Activated CD4-positive, alpha-beta T cell treated with anti-CD3 and anti-CD28 coated beads, Interleukin-2, amount 10 ng/mL, durations not matched to agents 24 days and 14 days (primary cell): ENCODE measurements at regions not wholly inside any gene's neighbourhood (a gene's known extent, or its start where the extent isn't known, plus 50 kb on each side); places are given as distances from the start of the nearest gene placed in this dataset.
A peak's percentile ranks its signal among the peaks of the same experiment; 100 is the strongest.
"Not testable (repeated sequence)": the region's sequence is repeated elsewhere in the genome, so short reads cannot be mapped to it uniquely, and the experiment has no call there.

Experiments used
- DNase-seq: peaks from one replicate; pipeline ENCODE4 v3.0.0; 2022
- H3K27ac Mint-ChIP-seq: one replicate; pipeline ENCODE4 v1.8.0; 2022; ENCODE audit warnings: mild to moderate bottlenecking, mixed read lengths
- H3K27me3 Mint-ChIP-seq: one replicate; pipeline ENCODE4 v1.8.0; 2022; ENCODE audit warnings: mixed read lengths
- H3K36me3 Mint-ChIP-seq: one replicate; pipeline ENCODE4 v1.8.0; 2022; ENCODE audit warnings: low read depth, mild to moderate bottlenecking, mixed read lengths
- H3K4me1 Mint-ChIP-seq: one replicate; pipeline ENCODE4 v1.8.0; 2021; ENCODE audit warnings: mixed read lengths
- H3K4me3 Mint-ChIP-seq: one replicate; pipeline ENCODE4 v1.8.0; 2022; ENCODE audit warnings: mild to moderate bottlenecking, moderate library complexity, mixed read lengths
- H3K9me3 Mint-ChIP-seq: one replicate; pipeline ENCODE4 v1.8.0; 2021; ENCODE audit warnings: mixed read lengths
- intact Hi-C: fragments of 100-400 bp; cut with micrococcal nuclease; formaldehyde crosslinking; loops from one replicate; pipeline ENCODE4 v1.15.1; 2023

DNA sequence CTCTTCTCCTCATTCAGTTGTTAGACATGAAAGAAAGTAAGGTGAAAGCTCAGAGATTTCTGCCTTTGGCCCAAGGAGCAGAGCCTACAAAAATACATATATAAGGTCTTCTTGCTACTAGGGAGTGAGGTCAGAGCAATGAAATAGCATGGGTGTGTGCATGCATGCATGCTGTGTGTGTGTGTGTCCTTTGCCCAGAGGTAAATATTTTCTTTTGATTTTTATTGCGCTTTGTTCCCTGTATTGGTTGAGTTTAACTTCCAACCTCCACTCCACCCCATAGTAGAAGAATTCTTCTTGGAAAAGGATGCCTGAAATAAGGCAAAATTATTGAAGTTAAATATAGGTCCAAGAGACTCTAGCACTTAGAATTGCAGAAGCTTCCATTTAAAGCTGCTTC lies 248.0 kb upstream of the PTGER4 start:
- intact Hi-C loops = loop anchor here (10.0 kb wide), 1 partner anchor 487 kb away; no protein-coding TSS in a partner anchor
- Mint-ChIP-seq H3K4me1 (peaks cover 61% of the 10 kb centered on the region), H3K9me3 (peaks cover 10% of the 10 kb centered on the region), H3K27ac (no peak overlapping the region), H3K36me3 (peaks cover 3% of the 10 kb centered on the region), H3K4me3 (no peak overlapping the region), H3K27me3 (no peaks in the 10 kb centered on the region)
- DNase-seq = no peak

DNA sequence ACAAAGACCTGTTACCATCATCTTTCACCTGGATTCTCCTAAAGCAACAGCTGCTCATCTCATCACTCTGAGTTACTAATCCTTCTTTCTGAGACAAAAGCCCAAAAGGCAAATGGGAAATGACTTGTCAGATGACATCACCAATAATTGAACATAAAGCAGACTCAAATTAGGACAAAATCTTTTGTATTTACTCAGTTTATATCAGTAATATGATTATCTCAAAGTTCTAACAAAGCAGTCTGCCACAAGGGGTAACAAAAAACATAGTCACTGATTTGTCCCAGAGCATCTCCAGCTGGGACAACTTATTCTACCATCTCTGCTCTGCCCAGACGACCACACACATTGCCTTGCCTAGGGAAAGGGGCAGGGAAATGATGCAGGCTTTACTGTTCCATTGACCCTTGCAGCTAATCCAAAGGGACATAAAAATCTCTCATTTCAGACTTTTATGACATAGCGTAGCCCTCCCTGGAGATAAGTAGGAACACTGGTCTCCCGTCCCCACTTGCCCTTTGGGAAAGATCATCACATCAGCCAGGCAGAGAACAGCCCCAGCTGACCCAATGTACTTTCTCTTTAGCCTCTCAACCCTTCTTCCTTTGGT lies 249.5 kb upstream of the PTGER4 start:
- Mint-ChIP-seq H3K4me3 (peak overlapping the region; percentile 49), H3K4me1 (peaks cover 52% of the 10 kb centered on the region)

DNA sequence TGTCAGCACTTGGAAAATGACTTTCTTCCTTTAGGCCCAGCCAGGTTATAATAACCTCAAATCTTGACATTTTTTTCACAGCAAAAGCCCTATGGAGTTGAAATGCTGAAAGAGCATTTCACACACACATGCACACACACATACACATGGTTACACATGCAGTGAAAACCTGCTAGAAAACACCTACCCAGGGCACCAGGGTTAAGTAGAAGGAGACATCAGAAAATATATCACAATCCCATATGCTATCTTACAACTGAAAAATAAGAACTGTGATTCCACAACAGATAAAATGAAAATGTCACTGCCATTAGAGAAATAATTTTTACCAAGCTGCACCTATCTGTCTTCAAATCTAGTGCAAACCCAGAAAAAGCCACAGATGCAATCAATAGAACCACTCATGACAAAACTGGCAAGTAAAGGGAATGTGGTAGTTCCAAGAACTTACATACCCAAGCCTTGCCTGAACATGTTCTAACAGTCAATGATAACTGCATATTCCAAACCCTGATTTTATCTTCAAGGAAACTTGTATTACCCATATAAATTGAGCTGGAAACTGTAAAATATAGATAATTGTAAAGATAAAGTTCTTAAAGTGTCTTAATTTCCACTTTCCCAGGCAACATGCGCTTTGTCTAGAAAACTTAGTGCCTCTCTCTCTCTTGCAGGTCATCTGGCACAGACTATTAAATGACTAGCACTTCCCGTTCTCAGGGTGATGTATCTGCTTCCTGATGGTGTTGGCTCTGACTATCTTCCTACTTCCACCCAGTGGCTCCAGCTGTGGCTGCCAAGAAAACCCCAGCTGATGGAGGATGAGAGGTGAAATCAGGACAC lies 250.2 kb upstream of the PTGER4 start:
- Mint-ChIP-seq H3K9me3 (peaks cover 15% of the 10 kb centered on the region), H3K4me3 (peak overlapping the region; percentile 49), H3K27ac (peak overlapping the region; percentile 78), H3K36me3 (peaks cover 11% of the 10 kb centered on the region), H3K4me1 (peaks cover 45% of the 10 kb centered on the region), H3K27me3 (no peaks in the 10 kb centered on the region)
- peak; percentile 70 for DNase-seq
- intact Hi-C loops = loop anchor here (1.0 to 10.0 kb wide), 2 partner anchors 19 to 485 kb away; no protein-coding TSS in a partner anchor

More for the DNA sequence above, 249.5 kb upstream of the PTGER4 start:
- H3K27ac Mint-ChIP-seq = peak overlapping the region; percentile 78
- no peaks in the 10 kb centered on the region for H3K27me3 Mint-ChIP-seq
- intact Hi-C loops = loop anchor here (10.0 kb wide), 1 partner anchor 485 kb away; no protein-coding TSS in a partner anchor
- DNase-seq = no peak
- H3K36me3 Mint-ChIP-seq = peaks cover 10% of the 10 kb centered on the region
- H3K9me3 Mint-ChIP-seq = peaks cover 15% of the 10 kb centered on the region

DNA sequence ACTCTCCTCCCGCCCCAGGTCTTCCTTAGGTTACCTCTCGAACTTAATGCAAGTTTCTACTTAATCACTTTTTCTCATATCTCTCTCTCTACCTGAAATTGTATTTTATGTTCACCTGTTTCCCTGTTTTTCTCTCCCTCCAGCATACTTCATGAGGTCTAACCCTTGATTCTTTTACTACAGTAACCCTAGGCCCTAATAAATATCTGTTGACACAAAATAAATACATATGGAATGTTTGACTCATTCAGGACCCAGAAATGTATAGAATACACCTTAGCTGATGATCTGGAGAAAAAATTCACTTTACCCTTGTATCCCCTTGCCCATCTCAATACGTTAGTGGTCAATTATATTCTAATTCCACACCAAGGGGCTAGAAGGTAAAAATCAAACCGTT lies 250.9 kb upstream of the PTGER4 start:
- Mint-ChIP-seq H3K27ac (peak overlapping the region; percentile 72), H3K27me3 (no peaks in the 10 kb centered on the region), H3K4me1 (peaks cover 41% of the 10 kb centered on the region), H3K4me3 (peak overlapping the region; percentile 40), H3K9me3 (peaks cover 19% of the 10 kb centered on the region), H3K36me3 (peaks cover 13% of the 10 kb centered on the region)
- DNase-seq = no peak
- intact Hi-C loops = loop anchor here (1.0 kb wide), 1 partner anchor 19 kb away; no protein-coding TSS in a partner anchor

DNA sequence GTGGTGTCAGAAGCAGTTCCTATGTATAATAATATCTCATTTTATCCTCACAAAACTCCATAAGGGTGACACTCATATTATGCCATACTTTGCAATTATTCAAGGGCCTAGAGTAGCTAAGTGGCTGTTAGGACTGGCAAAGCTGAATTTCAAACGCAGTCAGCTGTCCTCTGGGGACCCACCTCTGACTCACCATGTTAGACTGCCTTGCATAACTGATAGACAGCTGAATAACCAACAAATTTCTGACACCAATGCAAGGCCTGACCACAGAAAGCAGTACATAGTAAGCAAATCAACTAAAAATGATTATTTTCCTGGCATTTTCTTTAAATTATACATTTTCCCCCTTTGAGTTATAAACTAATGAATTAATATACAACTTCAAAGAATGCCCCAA lies 251.6 kb upstream of the PTGER4 start:
- no peak for DNase-seq
- Mint-ChIP-seq H3K27ac (no peak overlapping the region), H3K27me3 (no peaks in the 10 kb centered on the region), H3K36me3 (peaks cover 13% of the 10 kb centered on the region), H3K4me3 (no peak overlapping the region), H3K9me3 (peaks cover 23% of the 10 kb centered on the region), H3K4me1 (peaks cover 37% of the 10 kb centered on the region)
- intact Hi-C loops = no loop called here

DNA sequence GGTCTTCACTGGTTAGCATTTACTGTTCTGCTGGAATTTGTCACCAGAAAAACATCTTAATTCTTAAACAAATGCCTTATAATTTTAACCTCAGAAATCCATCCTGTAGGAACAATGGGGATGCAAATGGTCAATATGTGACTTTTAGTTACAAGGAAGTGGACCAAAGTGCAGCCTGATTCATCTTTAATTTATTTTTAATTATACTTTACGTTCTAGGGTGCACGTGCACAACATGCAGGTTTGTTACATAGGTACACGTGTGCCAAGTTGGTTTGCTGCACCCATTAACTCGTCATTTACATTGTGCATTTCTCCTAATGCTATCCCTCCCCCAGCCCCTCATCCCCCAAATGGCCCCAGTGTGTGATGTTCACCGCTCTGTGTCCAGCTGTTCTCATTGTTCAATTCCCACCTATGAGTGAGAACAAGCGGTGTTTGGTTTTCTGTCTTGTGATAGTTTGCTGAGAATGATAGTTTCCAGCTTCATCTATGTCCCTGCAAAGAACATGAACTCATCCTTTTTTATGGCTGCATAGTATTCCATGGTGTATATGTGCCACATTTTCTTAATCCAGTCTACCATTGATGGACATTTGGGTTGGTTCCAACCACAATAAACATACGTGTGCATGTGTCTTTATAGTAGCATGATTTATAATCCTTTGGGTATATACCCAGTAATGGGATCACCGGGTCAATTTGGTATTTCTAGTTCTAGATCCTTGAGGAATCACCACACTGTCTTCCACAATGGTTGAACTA lies 262.5 kb upstream of the PTGER4 start:
- peaks cover 17% of the 10 kb centered on the region for H3K36me3 Mint-ChIP-seq
- H3K27me3 Mint-ChIP-seq, DNase-seq, intact Hi-C loops, H3K4me1 Mint-ChIP-seq, H3K27ac Mint-ChIP-seq, H3K4me3 Mint-ChIP-seq: not testable (repeated sequence)
- H3K9me3 Mint-ChIP-seq = peaks cover 47% of the 10 kb centered on the region

DNA sequence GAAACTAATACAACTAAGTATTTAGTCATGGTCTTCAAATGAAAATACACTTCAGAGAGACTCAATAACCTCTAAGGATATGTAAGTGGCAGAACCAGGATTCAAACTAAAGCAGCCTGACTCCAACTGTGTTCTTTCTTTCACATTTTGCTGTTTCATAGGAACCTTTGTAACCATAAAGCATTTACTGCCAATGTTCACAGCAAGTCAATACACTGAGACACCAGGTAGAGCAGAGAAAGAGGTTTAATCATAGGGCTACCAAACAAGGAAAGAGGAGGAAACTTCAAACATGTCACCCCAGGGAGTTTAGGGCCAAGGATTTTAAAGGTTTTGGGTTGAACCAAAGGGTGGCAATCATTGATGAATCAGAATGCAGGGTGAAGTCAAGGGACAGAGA lies 263.1 kb upstream of the PTGER4 start:
- H3K4me1 Mint-ChIP-seq = peaks cover 1% of the 10 kb centered on the region

DNA sequence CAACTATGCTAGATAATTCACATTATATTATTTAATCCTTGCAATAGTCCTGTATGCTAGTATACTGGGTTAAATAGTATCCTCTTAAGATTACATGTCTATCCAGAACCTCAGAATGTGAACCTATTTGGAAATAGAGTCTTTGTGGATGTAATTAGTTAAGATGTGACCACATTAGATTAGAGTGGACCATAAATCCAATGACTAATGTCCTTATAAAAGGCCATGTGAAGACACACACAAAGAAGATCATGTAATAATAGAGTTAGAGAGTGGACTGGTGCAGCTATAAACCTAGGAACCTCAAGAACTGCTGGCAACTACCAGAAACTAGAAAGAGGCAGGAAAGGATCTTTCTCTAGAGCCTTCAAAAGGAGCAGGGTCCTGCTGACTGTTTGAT lies 263.6 kb upstream of the PTGER4 start:
- H3K4me3 Mint-ChIP-seq = no peak overlapping the region
- no peak overlapping the region for H3K27ac Mint-ChIP-seq
- peaks cover 6% of the 10 kb centered on the region for H3K4me1 Mint-ChIP-seq
- H3K27me3 Mint-ChIP-seq = no peaks in the 10 kb centered on the region
- H3K36me3 Mint-ChIP-seq = peaks cover 9% of the 10 kb centered on the region
- DNase-seq = no peak
- intact Hi-C loops = no loop called here
- H3K9me3 Mint-ChIP-seq = peaks cover 42% of the 10 kb centered on the region

More for the DNA sequence above, 263.1 kb upstream of the PTGER4 start:
- no peak for DNase-seq
- Mint-ChIP-seq H3K9me3 (peaks cover 41% of the 10 kb centered on the region), H3K27ac (no peak overlapping the region), H3K27me3 (no peaks in the 10 kb centered on the region), H3K36me3 (peaks cover 11% of the 10 kb centered on the region), H3K4me3 (no peak overlapping the region)
- intact Hi-C loops = no loop called here

DNA sequence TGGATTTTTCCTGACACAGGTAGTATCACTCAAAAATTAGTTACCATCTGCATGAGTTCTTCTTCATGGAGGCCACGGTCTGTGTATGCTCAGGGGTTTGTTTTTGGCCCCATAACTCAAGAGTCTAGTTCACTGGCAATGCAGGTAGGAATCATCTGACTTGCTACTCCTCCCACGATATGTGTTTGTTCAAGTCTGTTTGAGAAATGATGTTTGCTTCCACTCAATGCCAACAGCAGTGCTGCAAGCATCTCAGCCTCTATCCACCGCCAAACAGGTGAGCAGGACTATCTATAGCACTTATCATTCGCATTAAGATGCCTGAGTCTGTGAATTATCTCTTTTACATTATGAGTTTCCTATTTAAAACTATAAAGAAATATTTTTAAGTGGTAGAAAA lies 264.8 kb upstream of the PTGER4 start:
- peaks cover 30% of the 10 kb centered on the region for H3K9me3 Mint-ChIP-seq
- H3K27ac Mint-ChIP-seq = no peak overlapping the region
- H3K36me3 Mint-ChIP-seq = peaks cover 3% of the 10 kb centered on the region
- intact Hi-C loops = no loop called here
- no peak for DNase-seq
- H3K27me3 Mint-ChIP-seq = no peaks in the 10 kb centered on the region
- peaks cover 17% of the 10 kb centered on the region for H3K4me1 Mint-ChIP-seq
- no peak overlapping the region for H3K4me3 Mint-ChIP-seq

DNA sequence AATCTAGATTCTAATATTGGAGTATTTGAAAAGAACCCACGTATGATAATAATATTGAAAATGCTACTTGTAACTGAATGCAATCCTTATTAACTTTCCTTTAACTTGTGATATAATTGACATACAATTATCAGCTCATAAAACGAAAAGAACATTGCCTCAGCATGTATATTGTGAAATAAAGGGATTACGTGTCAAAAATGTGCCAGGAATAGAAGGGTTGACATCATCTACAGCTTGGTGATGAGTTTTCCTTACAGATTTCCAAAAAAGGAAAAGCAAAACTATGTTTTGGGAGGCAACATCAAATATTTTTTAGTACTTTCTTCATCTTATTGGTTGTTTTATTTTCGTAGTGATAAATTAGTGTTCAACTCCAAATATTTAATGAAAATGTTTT lies 266.0 kb upstream of the PTGER4 start:
- intact Hi-C loops = no loop called here
- peaks cover 21% of the 10 kb centered on the region for H3K9me3 Mint-ChIP-seq
- H3K4me3 Mint-ChIP-seq = no peak overlapping the region
- peaks cover under 1% of the 10 kb centered on the region for H3K36me3 Mint-ChIP-seq
- H3K27me3 Mint-ChIP-seq = no peaks in the 10 kb centered on the region
- H3K4me1 Mint-ChIP-seq = peaks cover 23% of the 10 kb centered on the region
- no peak for DNase-seq
- no peak overlapping the region for H3K27ac Mint-ChIP-seq

DNA sequence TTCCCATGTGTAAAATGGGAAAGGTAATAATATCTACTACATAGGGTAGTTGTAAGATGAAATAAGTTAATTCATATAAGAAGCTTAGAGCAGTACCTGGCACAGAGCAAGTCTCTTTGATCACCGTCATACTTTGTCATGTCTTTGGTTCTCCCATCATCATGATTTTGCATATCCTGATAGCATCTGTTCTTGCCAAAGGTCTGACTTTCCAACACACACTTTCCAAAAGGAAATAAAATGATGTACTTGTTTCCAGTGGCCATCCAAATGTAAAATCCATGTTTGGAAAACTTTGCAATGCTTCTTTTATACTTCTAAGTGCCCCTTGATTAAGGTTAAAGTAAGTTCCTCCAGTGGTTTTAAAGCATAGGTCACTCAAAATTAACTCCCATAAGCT lies 266.9 kb upstream of the PTGER4 start:
- Mint-ChIP-seq H3K4me1 (peaks cover 30% of the 10 kb centered on the region), H3K27me3 (no peaks in the 10 kb centered on the region), H3K4me3 (no peak overlapping the region), H3K27ac (no peak overlapping the region), H3K36me3 (no peaks in the 10 kb centered on the region), H3K9me3 (peaks cover 15% of the 10 kb centered on the region)
- intact Hi-C loops = no loop called here
- DNase-seq = no peak

DNA sequence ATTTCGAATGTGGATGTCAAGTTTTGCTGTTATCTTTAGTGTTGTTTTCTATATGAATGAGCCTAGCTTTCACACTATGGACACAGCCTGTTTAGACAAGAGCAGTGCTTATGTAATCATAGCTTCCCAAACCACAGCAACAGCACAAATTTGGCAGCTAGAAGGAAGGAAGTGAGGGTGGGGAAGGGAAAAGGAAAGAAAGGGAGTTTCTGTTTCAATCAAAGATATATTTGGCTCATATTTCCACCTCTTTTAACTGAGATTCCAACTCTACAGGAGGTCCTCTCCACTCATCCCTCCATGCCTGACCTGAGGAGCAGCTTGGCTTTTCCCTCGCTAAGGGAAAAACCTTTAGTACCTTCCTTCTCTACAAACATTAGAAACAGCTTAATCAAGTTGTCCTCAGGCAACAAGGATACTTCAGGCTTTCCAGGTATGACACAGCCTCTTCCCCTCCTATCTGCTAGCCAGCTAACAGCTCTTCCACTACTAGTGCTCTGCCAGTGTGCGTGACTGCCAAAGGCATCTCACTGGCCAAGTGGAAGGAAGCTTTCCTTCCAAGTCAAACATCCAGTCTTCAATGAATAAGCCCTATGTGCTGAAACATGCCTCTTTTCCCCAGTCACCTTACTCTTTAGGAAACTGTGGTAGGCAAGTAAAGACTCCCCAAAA lies 268.6 kb upstream of the PTGER4 start:
- H3K4me3 Mint-ChIP-seq = peak overlapping the region; percentile 79

DNA sequence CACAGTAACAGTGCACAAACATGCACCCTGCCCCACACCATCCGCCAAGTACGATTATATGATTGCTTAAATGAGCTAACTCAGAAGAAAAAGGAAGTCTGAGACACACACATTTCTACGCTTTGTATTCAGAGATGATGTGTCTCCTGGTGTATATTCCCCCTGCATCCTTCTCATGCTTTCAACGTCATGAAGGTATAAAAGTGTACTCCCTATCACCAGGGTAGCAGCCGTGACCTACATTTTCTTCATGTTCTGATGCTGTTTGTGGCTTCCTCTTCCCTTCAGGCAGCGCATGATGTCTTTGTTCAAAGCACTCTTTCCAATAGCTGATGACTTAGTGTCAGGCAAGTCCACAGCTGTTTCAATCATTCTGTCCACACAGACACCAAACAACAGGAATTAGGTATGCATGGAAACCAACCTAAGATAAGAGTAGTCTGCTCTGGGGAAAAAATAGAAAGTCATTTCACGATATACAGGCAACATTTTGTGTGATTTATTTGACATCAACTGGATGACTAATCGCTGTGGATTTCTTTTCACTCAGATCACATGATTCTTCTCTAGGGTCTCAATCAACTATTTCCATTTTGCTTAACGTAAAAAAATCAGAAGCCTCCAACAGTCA lies 269.4 kb upstream of the PTGER4 start:
- peaks cover 7% of the 10 kb centered on the region for H3K36me3 Mint-ChIP-seq
- H3K4me1 Mint-ChIP-seq = peaks cover 51% of the 10 kb centered on the region
- DNase-seq = peak; percentile 93
- intact Hi-C loops = loop anchor here (1.0 to 2.0 kb wide), 12 partner anchors 19 to 461 kb away; partner anchors contain the start of gene PTGER4
- H3K27me3 Mint-ChIP-seq = no peaks in the 10 kb centered on the region
- peak overlapping the region; percentile 93 for H3K27ac Mint-ChIP-seq
- H3K4me3 Mint-ChIP-seq = peak overlapping the region; percentile 79
- peaks cover 5% of the 10 kb centered on the region for H3K9me3 Mint-ChIP-seq

More for the DNA sequence above, 268.6 kb upstream of the PTGER4 start:
- Mint-ChIP-seq H3K27me3 (no peaks in the 10 kb centered on the region), H3K27ac (peak overlapping the region; percentile 93), H3K4me1 (peaks cover 44% of the 10 kb centered on the region), H3K9me3 (peaks cover 9% of the 10 kb centered on the region), H3K36me3 (peaks cover 7% of the 10 kb centered on the region)
- intact Hi-C loops = loop anchor here (1.0 to 2.0 kb wide), 12 partner anchors 18 to 462 kb away; partner anchors contain the start of gene PTGER4
- no peak for DNase-seq
